GM23338 (cell line): ENCODE measurements at regions not wholly inside any gene's neighbourhood (a gene's known extent, or its start where the extent isn't known, plus 50 kb on each side); places are given as distances from the start of the nearest gene placed in this dataset.

Experiments used
- ATAC-seq: fragments of 200-7000 bp; cut with Tn5 transposase; 3 replicates; pipeline ENCODE4 v1.9.1; 2020
- DNase-seq: peaks from one replicate; pipeline ENCODE4 v3.0.0-alpha.2; 2015; ENCODE audit warnings: low spot score
- H2AFZ ChIP-seq: fragments of 200-600 bp; sonication (generic); 2 replicates; pipeline ENCODE4 v1.8.0; 2016; ENCODE audit warnings: antibody characterized with exemption, mild to moderate bottlenecking, moderate library complexity
- H3F3A ChIP-seq: fragments of 200-600 bp; sonication (generic); replicated peaks from 2 replicates; pipeline ENCODE4 v1.8.0; 2017; ENCODE audit warnings: antibody characterized with exemption, mixed run types, low read depth
- H3K27ac ChIP-seq: fragments of 200-600 bp; sonication (generic); 2 replicates; pipeline ENCODE4 v1.6.1; 2016; ENCODE audit warnings: low read depth
- H3K27me3 ChIP-seq: fragments of 200-600 bp; sonication (generic); 2 replicates; pipeline ENCODE4 v1.8.0; 2016; ENCODE audit warnings: mild to moderate bottlenecking, mixed run types, moderate library complexity; ENCODE audit not compliant: insufficient read depth
- H3K36me3 ChIP-seq: fragments of 200-600 bp; sonication (generic); 2 replicates; pipeline ENCODE4 v1.8.0; 2016; ENCODE audit warnings: mild to moderate bottlenecking; ENCODE audit not compliant: insufficient read depth
- H3K4me1 ChIP-seq: fragments of 200-600 bp; sonication (generic); 2 replicates; pipeline ENCODE4 v1.8.0; 2016; ENCODE audit warnings: mild to moderate bottlenecking, moderate library complexity; ENCODE audit not compliant: insufficient read depth
- H3K4me2 ChIP-seq: fragments of 200-600 bp; sonication (generic); 2 replicates; pipeline ENCODE4 v1.7.1; 2017; ENCODE audit warnings: mixed run types
- H3K4me3 ChIP-seq: fragments of 200-600 bp; sonication (generic); 2 replicates; pipeline ENCODE4 v1.6.1; 2016; ENCODE audit warnings: mixed run types
- H3K79me2 ChIP-seq: fragments of 200-600 bp; sonication (generic); replicated peaks from 2 replicates; pipeline ENCODE4 v1.8.0; 2017; ENCODE audit warnings: mild to moderate bottlenecking; ENCODE audit not compliant: insufficient read depth
- H3K9me2 ChIP-seq: fragments of 200-600 bp; sonication (generic); 2 replicates; pipeline ENCODE4 v1.8.0; 2017; ENCODE audit not compliant: insufficient read depth
- H4K20me1 ChIP-seq: fragments of 200-600 bp; sonication (generic); replicated peaks from 2 replicates; pipeline ENCODE4 v1.8.0; 2017; ENCODE audit warnings: mild to moderate bottlenecking; ENCODE audit not compliant: insufficient read depth
- H3K27ac Mint-ChIP-seq: 2 replicates; pipeline ENCODE4 v1.8.0; 2020; ENCODE audit warnings: inconsistent platforms, mild to moderate bottlenecking, moderate library complexity, mixed read lengths
- H3K27me3 Mint-ChIP-seq: 3 replicates; pipeline ENCODE4 v1.8.0; 2022; ENCODE audit warnings: low read depth, mild to moderate bottlenecking, moderate library complexity, mixed read lengths, inconsistent platforms; ENCODE audit not compliant: insufficient read depth, poor library complexity
- H3K36me3 Mint-ChIP-seq: 3 replicates; pipeline ENCODE4 v1.8.0; 2021; ENCODE audit warnings: low read depth, mild to moderate bottlenecking, inconsistent platforms, moderate library complexity, mixed read lengths
- H3K4me1 Mint-ChIP-seq: 3 replicates; pipeline ENCODE4 v1.8.0; 2020; ENCODE audit warnings: mild to moderate bottlenecking, inconsistent platforms, mixed read lengths
- H3K4me3 Mint-ChIP-seq: 3 replicates; pipeline ENCODE4 v1.8.0; 2021; ENCODE audit warnings: moderate library complexity, mild to moderate bottlenecking, inconsistent platforms, mixed read lengths
- H3K9me3 Mint-ChIP-seq: 3 replicates; pipeline ENCODE4 v1.8.0; 2020; ENCODE audit warnings: moderate library complexity, mild to moderate bottlenecking, inconsistent platforms, mixed read lengths
- CREB1 ChIP-seq: fragments of 250-450 bp; sonication (Bioruptor Pico); IDR thresholded peaks from 2 replicates; pipeline ENCODE4 v1.5.0; 2020; ENCODE audit warnings: low read depth, mild to moderate bottlenecking, moderate library complexity
- CTCF ChIP-seq, 2 experiments: fragments of 200-600 bp in 1 of 2; sonication (generic) in 1 of 2; conservative IDR thresholded peaks; 2 replicates each; pipeline versions ENCODE4 v1.5.1 to v1.6.1; 2016 to 2017; ENCODE audit warnings: antibody characterized with exemption in 2 of 2, low read depth in 2 of 2, mild to moderate bottlenecking in 2 of 2, moderate library complexity in 1 of 2
- ETS1 ChIP-seq: IDR thresholded peaks from 2 replicates; pipeline ENCODE4 v1.6.1; 2016; ENCODE audit warnings: antibody characterized with exemption
- EZH2 ChIP-seq: fragments of 200-600 bp; sonication (generic); IDR thresholded peaks from one replicate; pipeline ENCODE4 v1.8.0; 2017; ENCODE audit warnings: antibody characterized with exemption, mild to moderate bottlenecking, low read depth; ENCODE audit not compliant: unreplicated experiment
- EZH2phosphoT487 ChIP-seq: fragments of 200-600 bp; sonication (generic); IDR thresholded peaks from one replicate; pipeline ENCODE4 v1.8.1; 2018; ENCODE audit warnings: antibody characterized with exemption; ENCODE audit not compliant: unreplicated experiment
- JUNB ChIP-seq: IDR thresholded peaks from one replicate; pipeline ENCODE4 v1.6.1; 2016; ENCODE audit warnings: antibody characterized with exemption; ENCODE audit not compliant: unreplicated experiment
- NANOG ChIP-seq: IDR thresholded peaks from 2 replicates; pipeline ENCODE4 v1.6.1; 2016; ENCODE audit warnings: antibody characterized with exemption, borderline replicate concordance
- POLR2AphosphoS5 ChIP-seq: IDR thresholded peaks from 2 replicates; pipeline ENCODE4 v1.6.1; 2016; ENCODE audit warnings: antibody characterized with exemption, low read depth
- REST ChIP-seq: IDR thresholded peaks from one replicate; pipeline ENCODE4 v1.6.1; 2018; ENCODE audit warnings: antibody characterized with exemption; ENCODE audit not compliant: unreplicated experiment
- STAT1 ChIP-seq: IDR thresholded peaks from one replicate; pipeline ENCODE4 v1.6.1; 2016; ENCODE audit warnings: antibody characterized with exemption; ENCODE audit not compliant: unreplicated experiment
- ZNF114 ChIP-seq: fragments of 250-450 bp; sonication (Bioruptor Pico); IDR thresholded peaks from 2 replicates; pipeline ENCODE4 v1.5.0; 2020; ENCODE audit warnings: mild to moderate bottlenecking, moderate library complexity
- ZNF331 ChIP-seq: fragments of 250-450 bp; sonication (Bioruptor Pico); IDR thresholded peaks from 2 replicates; pipeline ENCODE4 v1.5.0; 2020; ENCODE audit warnings: low read depth, mild to moderate bottlenecking, moderate library complexity
- ZNF462 ChIP-seq: fragments of 250-450 bp; sonication (Bioruptor Pico); IDR thresholded peaks from 2 replicates; pipeline ENCODE4 v1.5.0; 2020; ENCODE audit warnings: mild to moderate bottlenecking, moderate library complexity

GRCh38 chr14:62409169-62409568, 636.1 kb downstream of the KCNH5 start:
- Histone ChIP-seq H3K4me3 (peak overlapping the region; percentile 17), H3F3A (no peaks in the 10 kb centered on the region), H3K79me2 (no peaks in the 10 kb centered on the region), H3K36me3 (no peaks in the 10 kb centered on the region), H3K27me3 (no peaks in the 10 kb centered on the region), H3K4me1 (peaks cover 27% of the 10 kb centered on the region), H4K20me1 (no peaks in the 10 kb centered on the region), H3K9me2 (no peaks in the 10 kb centered on the region), H2AFZ (no peak overlapping the region), H3K27ac (no peak overlapping the region), H3K4me2 (peak overlapping the region; percentile 34)
- peak; percentile 52; the same call in 2 of the 3 replicates for ATAC-seq
- Mint-ChIP-seq H3K27ac (peak overlapping the region; percentile 71; the same call in 1 of the 2 replicates), H3K36me3 (peaks cover under 1% of the 10 kb centered on the region; the same call in 2 of the 3 replicates), H3K4me3 (no peak overlapping the region), H3K27me3 (peaks cover 3% of the 10 kb centered on the region), H3K9me3 (peaks cover 6% of the 10 kb centered on the region; the same call in 2 of the 3 replicates), H3K4me1 (peaks cover 13% of the 10 kb centered on the region; the same call in 2 of the 3 replicates)
- TF ChIP-seq STAT1 = no peak
- no peak for TF ChIP-seq JUNB
- no peak for TF ChIP-seq EZH2
- TF ChIP-seq CREB1 (CRISPR knock-in tag) = no peak
- no peak for TF ChIP-seq CTCF (conservative IDR thresholded peaks at IDR 0.05; ENCODE audit: low read depth in 2 of 2)
- TF ChIP-seq EZH2phosphoT487 = no peak
- no peak for TF ChIP-seq REST
- no peak for TF ChIP-seq ETS1
- no peak for TF ChIP-seq ZNF114
- TF ChIP-seq NANOG = no peak
- no peak for TF ChIP-seq ZNF462
- no peak for TF ChIP-seq ZNF331 (CRISPR knock-in tag)
- no peak for TF ChIP-seq POLR2AphosphoS5
- peak; percentile 24 for DNase-seq
